Gastrocnemius medialis (tissue), 4 donors: ENCODE measurements at regions not wholly inside any gene's neighbourhood (a gene's known extent, or its start where the extent isn't known, plus 50 kb on each side); places are given as distances from the start of the nearest gene placed in this dataset.

Source experiments
- ATAC-seq, 2 donors: fragments of 150-250 bp; one replicate each; pipeline ENCODE4 v1.9.1; 2016
- DNase-seq, 2 donors: peaks; one replicate each; pipeline ENCODE4 v3.0.0-alpha.2; 2019
- H3K27ac ChIP-seq, 4 donors: fragments of 200-600 bp; sonication (generic); 1 replicate in 1 of 4; 2 replicates in 3 of 4; pipeline ENCODE4 v1.5.1; 2016 to 2018; ENCODE audit warnings: mild to moderate bottlenecking in 2 of 4, moderate library complexity in 1 of 4
- H3K27me3 ChIP-seq, 3 donors: fragments of 200-600 bp; sonication (generic) in 2 of 3; 1 replicate in 1 of 3; 2 replicates in 2 of 3; pipeline versions ENCODE4 v1.5.1 to v1.6.0; 2016 to 2019; ENCODE audit warnings: mild to moderate bottlenecking in 1 of 3, moderate library complexity in 1 of 3
- H3K36me3 ChIP-seq, 2 donors: fragments of 200-600 bp; sonication (generic) in 1 of 2; one replicate each; pipeline ENCODE4 v1.5.1; 2017 to 2018
- H3K4me1 ChIP-seq, 2 donors: fragments of 200-600 bp; sonication (generic) in 1 of 2; one replicate each; pipeline ENCODE4 v1.5.1; 2016 to 2017; ENCODE audit warnings: mild to moderate bottlenecking in 2 of 2
- H3K4me3 ChIP-seq, 4 donors: fragments of 200-600 bp; sonication (generic) in 3 of 4; 1 replicate in 1 of 4; 2 replicates in 3 of 4; pipeline ENCODE4 v1.5.1; 2016 to 2019; ENCODE audit warnings: mild to moderate bottlenecking in 2 of 4
- H3K9me3 ChIP-seq, 3 donors: fragments of 200-600 bp; sonication (generic) in 2 of 3; 1 replicate in 1 of 3; 2 replicates in 2 of 3; pipeline ENCODE4 v1.5.1; 2016 to 2019
- CTCF ChIP-seq, 5 experiments: fragments of 450-650 bp in 3 of 5; fragments of 200-600 bp in 2 of 5; sonication (generic) in 2 of 5; IDR thresholded peaks in 4 of 5; conservative IDR thresholded peaks in 1 of 5; 1 replicate in 4 of 5; 2 replicates in 1 of 5; pipeline ENCODE4 v1.5.1; 2016 to 2019; ENCODE audit warnings: antibody characterized with exemption in 5 of 5, mild to moderate bottlenecking in 3 of 5, moderate library complexity in 3 of 5
- POLR2A ChIP-seq, 2 donors: fragments of 450-650 bp; IDR thresholded peaks; one replicate each; pipeline ENCODE4 v1.6.1; 2017; ENCODE audit warnings: antibody characterized with exemption in 2 of 2, mild to moderate bottlenecking in 2 of 2, moderate library complexity in 2 of 2
- in situ Hi-C, 4 donors: fragments of 200-750 bp; cut with MboI; loops; one replicate each; pipeline versions ENCODE4 v1.15.0 to v1.8.0; 2017; ENCODE audit warnings: low sequenced_read_pairs in 4 of 4
- intact Hi-C: fragments of 100-400 bp; cut with DNase I; formaldehyde crosslinking; loops from one replicate; pipeline ENCODE4 v1.15.1; 2023; ENCODE audit warnings: low total_unique reads

DNA sequence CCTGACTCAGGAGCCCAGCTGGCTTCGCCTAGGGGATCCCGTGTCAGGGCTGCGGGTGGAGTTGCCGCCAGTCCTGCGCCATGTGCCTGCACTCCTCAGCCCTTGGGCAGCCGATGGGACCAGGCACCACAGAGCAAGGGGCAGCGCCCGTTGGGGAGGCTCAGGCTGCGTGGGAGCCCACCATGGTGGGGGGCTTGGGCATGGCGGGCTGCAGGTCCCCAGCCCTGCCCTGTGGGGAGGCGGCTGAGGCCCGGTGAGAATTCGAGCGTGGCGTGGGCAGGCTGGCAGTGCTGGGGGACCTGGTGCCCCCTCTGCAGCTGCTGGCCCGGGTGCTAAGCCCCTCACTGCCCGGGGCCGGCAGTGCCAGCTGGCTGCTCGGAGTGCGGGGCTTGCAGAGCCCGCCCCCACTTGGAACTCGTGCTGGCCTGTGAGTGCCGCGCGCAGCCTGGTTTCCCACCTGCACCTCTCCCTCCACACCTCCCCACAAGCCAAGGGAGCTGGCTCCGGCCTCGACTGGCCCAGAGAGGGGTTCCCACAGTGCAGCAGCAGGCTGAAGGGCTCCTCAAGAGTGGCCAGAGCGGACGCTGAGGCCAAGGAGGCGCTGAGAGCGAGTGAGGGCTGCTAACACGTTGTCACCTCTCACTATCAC lies 135.1 kb upstream of the SEL1L start:
- Histone ChIP-seq H3K4me1 (no peaks in the 10 kb centered on the region), H3K36me3 (no peaks in the 10 kb centered on the region), H3K4me3 (no peak overlapping the region), H3K9me3 (no peaks in the 10 kb centered on the region), H3K27ac (no peak overlapping the region), H3K27me3 (no peaks in the 10 kb centered on the region)
- TF ChIP-seq POLR2A (IDR thresholded peaks at IDR 0.05) (no peak), CTCF (IDR thresholded peaks at IDR 0.05 in 4 of 5, conservative IDR thresholded peaks at IDR 0.05 in 1 of 5) (no peak)
- in situ Hi-C loops (no loop called here), intact Hi-C loops (no loop called here)
- no peak for ATAC-seq
- DNase-seq = no peak

GRCh38 chr14:81669308-81669707 lies 135.7 kb upstream of the SEL1L start:
- Histone ChIP-seq H3K4me1 (no peaks in the 10 kb centered on the region), H3K27ac (no peak overlapping the region), H3K4me3 (no peak overlapping the region), H3K36me3 (no peaks in the 10 kb centered on the region), H3K27me3 (no peaks in the 10 kb centered on the region), H3K9me3 (no peaks in the 10 kb centered on the region)
- in situ Hi-C loops (no loop called here), intact Hi-C loops (no loop called here)
- DNase-seq (no peak), ATAC-seq (no peak)
- TF ChIP-seq CTCF (IDR thresholded peaks at IDR 0.05 in 4 of 5, conservative IDR thresholded peaks at IDR 0.05 in 1 of 5) = no peak
- TF ChIP-seq POLR2A (IDR thresholded peaks at IDR 0.05) = no peak

DNA sequence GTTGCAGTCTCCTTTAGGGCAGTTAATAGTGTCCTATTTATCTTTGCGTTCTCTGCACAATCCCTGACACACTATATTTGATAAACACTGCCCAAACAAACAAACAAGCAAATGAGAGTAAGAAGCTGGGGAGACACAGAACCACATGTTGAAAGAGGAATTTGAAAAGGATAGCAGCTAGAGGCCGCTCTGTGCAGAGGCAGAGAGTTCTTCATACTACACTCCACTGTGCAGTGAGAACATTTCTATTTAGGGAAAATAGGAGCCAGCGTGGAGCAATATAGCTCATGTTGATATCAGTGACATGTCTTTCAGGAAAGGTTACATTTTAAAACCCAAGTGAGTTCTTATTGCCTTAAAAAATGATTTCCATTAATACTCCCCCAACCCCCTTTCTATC lies 140.3 kb upstream of the SEL1L start:
- Histone ChIP-seq H3K27me3 (no peaks in the 10 kb centered on the region), H3K36me3 (no peaks in the 10 kb centered on the region), H3K4me1 (no peaks in the 10 kb centered on the region), H3K4me3 (no peak overlapping the region), H3K9me3 (no peaks in the 10 kb centered on the region), H3K27ac (no peak overlapping the region)
- no peak for TF ChIP-seq POLR2A (IDR thresholded peaks at IDR 0.05)
- ATAC-seq (peak in 1 of 2 donors; percentile 49), DNase-seq (no peak)
- intact Hi-C loops = no loop called here
- in situ Hi-C loops = no loop called here

DNA sequence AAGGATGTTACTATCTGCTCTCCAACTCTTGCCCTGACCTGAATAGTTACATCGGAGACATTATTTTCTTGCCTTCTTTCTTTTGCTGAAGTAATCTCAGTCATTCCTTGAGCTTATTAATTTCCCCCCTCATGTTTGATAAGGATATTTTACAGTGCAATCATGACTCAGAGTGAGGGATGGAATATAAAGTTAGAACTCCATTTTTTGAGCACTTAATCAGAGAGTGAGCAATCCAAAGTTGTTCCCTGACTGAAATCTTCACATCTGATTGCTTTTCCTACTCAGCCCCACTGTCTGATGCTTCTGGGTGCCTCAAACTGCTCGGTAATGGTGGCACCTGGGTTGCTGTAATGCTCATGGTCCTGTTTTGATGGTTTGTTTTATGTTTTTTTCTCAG lies 142.7 kb upstream of the SEL1L start:
- TF ChIP-seq POLR2A (IDR thresholded peaks at IDR 0.05) (no peak), CTCF (IDR thresholded peaks at IDR 0.05 in 4 of 5, conservative IDR thresholded peaks at IDR 0.05 in 1 of 5) (no peak)
- H3K27me3 ChIP-seq = no peaks in the 10 kb centered on the region
- H3K27ac ChIP-seq = no peak overlapping the region
- intact Hi-C loops (no loop called here), in situ Hi-C loops (no loop called here)
- no peaks in the 10 kb centered on the region for H3K4me1 ChIP-seq
- no peak for DNase-seq
- H3K9me3 ChIP-seq = no peaks in the 10 kb centered on the region
- no peak for ATAC-seq
- H3K36me3 ChIP-seq = no peaks in the 10 kb centered on the region
- no peak overlapping the region for H3K4me3 ChIP-seq

DNA sequence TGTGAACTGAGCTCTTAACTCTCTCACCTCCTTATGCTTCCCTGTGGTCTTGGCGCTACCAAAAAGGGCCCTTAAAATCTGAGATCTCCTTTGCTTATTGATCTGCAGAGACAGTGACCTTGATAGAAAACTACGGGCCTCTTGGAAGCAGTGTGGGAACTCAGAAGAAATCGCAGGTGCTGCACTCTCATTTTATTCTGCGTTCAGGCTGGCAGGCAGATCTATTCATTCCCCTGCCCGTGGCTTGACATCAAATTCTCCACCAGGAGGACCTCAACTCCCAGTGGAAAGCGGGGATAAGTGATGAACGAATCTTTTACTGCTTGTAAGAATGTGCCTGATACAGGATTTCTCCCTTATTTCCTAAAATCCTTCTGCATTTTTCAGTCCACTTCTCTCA lies 143.2 kb upstream of the SEL1L start:
- no peak for DNase-seq
- H3K9me3 ChIP-seq = no peaks in the 10 kb centered on the region
- no peak overlapping the region for H3K4me3 ChIP-seq
- H3K36me3 ChIP-seq = no peaks in the 10 kb centered on the region
- no peak for TF ChIP-seq POLR2A (IDR thresholded peaks at IDR 0.05)
- no peak for TF ChIP-seq CTCF (IDR thresholded peaks at IDR 0.05 in 4 of 5, conservative IDR thresholded peaks at IDR 0.05 in 1 of 5)
- no peaks in the 10 kb centered on the region for H3K4me1 ChIP-seq
- ATAC-seq = no peak
- H3K27ac ChIP-seq = no peak overlapping the region
- intact Hi-C loops (no loop called here), in situ Hi-C loops (no loop called here)
- H3K27me3 ChIP-seq = no peaks in the 10 kb centered on the region
